ENCODE measurements at regions not wholly inside any gene's neighbourhood (a gene's known extent, or its start where the extent isn't known, plus 50 kb on each side); places are given as distances from the start of the nearest gene placed in this dataset.

DNA sequence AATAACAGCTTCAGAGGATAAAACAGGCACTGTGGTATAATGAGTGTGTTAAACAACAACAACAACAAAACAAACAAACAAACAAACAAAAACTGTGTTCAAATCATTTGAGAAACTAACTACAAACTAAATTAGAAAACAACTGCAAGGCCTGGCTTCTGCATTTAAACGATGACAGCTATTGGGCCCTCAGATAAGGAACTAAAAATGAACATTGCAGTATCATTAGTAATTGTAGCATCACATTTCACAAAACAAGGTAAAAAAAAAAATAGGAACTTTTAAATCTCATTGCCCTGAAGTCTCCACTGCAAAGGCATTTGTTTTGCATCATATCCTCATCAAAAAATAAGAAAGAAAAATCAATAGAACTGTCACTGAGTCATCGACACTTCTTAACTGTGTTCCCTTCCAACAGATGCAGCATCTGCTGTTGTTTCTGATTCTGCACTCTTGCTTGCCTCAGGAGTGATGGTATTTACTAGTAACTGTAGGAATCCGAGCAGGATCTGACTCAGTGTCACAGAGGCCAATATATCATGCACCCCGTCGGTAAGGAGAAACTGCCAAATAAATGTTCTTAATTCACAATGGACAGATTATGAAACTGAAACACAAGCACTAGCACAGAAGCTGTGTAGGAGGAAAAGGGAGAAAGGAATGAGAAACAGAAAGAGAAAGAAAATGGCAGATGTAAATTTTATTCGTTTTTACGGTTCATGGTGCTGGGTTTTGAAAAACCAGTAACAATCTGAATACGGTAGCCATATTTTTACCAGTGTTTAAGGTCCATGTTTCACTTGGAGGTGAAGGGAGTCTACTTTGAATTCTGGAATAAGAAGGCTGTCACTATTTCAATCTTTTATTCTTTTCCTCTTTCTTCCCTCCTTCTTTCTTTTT lies 365.7 kb upstream of the EPHA7 start:
- Histone ChIP-seq H3K4me1 (ENCODE audit: low read length) (no peaks in the 10 kb centered on the region), H3K4me2 (ENCODE audit: low read depth, low read length) (peak overlapping the region; percentile 21; the same call in 1 of the 2 replicates), H3K9ac (ENCODE audit: low read length) (no peak overlapping the region)

DNA sequence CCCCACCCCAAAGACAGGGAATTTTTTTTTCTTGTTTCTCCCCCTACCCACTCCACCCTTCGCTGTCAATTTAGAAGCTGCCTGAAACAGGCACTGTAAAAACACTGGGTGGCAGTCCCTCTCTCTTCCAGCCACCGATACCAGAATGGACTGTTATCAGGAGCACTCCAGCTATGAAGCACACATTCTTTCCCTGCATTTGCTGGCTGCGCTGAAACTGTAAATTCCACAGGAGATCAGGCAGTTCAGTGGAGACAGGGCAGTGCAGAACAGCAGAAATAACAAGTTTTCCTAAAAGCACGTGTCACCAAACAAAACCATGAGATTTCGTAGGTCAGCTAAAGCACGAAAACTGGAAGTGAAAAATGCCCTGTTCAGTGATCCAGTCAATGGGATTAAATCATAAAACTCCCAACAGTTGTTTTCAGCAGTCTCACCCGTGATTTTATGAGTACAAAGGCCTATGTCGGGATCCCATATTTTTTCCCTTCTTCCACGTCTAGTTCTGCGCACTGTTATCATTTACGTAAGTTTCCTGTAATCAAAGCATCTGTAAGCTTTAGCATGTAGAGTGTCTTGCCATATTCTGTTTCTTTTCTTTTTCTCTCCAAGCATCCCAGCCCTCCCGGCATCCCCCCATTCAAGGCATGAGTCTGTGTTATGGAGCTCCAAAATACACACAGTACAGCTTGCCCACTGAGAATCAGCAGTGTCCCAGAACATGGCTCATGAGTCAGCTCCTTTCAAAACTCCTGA lies 359.9 kb upstream of the EPHA7 start:
- no peak for DNase-seq
- Histone ChIP-seq H3K4me2 (ENCODE audit: low read depth, low read length) (no peak overlapping the region), H3K27me3 (replicated peaks; ENCODE audit: insufficient read depth, low read length) (no peaks in the 10 kb centered on the region), H4K20me1 (ENCODE audit: insufficient read depth, low read length) (no peaks in the 10 kb centered on the region), H3K36me3 (replicated peaks; ENCODE audit: insufficient read depth, low read length) (no peaks in the 10 kb centered on the region), H3K79me2 (ENCODE audit: low read length) (no peaks in the 10 kb centered on the region), H3K9me2 (replicated peaks; ENCODE audit: insufficient read depth, low read length) (no peaks in the 10 kb centered on the region), H3K4me1 (ENCODE audit: low read length) (no peaks in the 10 kb centered on the region), H3K9ac (ENCODE audit: low read length) (no peak overlapping the region), H3F3A (ENCODE audit: insufficient read depth, low read length) (no peaks in the 10 kb centered on the region), H2AFZ (ENCODE audit: low read length) (no peak overlapping the region), H3K27ac (ENCODE audit: low read length) (no peak overlapping the region), H3K4me3 (ENCODE audit: low read length) (no peak overlapping the region), H3K9me3 (replicated peaks; ENCODE audit: insufficient read depth, low read length) (no peaks in the 10 kb centered on the region)
- TF ChIP-seq, protein P1, sequence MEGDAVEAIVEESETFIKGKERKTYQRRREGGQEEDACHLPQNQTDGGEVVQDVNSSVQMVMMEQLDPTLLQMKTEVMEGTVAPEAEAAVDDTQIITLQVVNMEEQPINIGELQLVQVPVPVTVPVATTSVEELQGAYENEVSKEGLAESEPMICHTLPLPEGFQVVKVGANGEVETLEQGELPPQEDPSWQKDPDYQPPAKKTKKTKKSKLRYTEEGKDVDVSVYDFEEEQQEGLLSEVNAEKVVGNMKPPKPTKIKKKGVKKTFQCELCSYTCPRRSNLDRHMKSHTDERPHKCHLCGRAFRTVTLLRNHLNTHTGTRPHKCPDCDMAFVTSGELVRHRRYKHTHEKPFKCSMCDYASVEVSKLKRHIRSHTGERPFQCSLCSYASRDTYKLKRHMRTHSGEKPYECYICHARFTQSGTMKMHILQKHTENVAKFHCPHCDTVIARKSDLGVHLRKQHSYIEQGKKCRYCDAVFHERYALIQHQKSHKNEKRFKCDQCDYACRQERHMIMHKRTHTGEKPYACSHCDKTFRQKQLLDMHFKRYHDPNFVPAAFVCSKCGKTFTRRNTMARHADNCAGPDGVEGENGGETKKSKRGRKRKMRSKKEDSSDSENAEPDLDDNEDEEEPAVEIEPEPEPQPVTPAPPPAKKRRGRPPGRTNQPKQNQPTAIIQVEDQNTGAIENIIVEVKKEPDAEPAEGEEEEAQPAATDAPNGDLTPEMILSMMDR (IDR thresholded peaks at IDR 0.05; ENCODE audit: low read length), result no peak
- TF ChIP-seq EZH2 (optimal IDR thresholded peaks at IDR 0.05; ENCODE audit: low read depth, low read length) (no peak), EZH2phosphoT487 (IDR thresholded peaks at IDR 0.05; ENCODE audit: low read length) (no peak)

More for the DNA sequence above, 365.7 kb upstream of the EPHA7 start:
- no peak overlapping the region; the same call in 1 of the 2 replicates for H3K4me3 ChIP-seq (ENCODE audit: low read length)
- no peak for DNase-seq
- H3K27ac ChIP-seq (ENCODE audit: low read length), result no peak overlapping the region
- H3F3A ChIP-seq (ENCODE audit: insufficient read depth, low read length), result no peaks in the 10 kb centered on the region
- H2AFZ ChIP-seq (ENCODE audit: low read length), result no peak overlapping the region; the same call in 1 of the 2 replicates
- H3K36me3 ChIP-seq (replicated peaks; ENCODE audit: insufficient read depth, low read length), result no peaks in the 10 kb centered on the region
- no peaks in the 10 kb centered on the region for H3K27me3 ChIP-seq (replicated peaks; ENCODE audit: insufficient read depth, low read length)
- no peaks in the 10 kb centered on the region for H3K9me2 ChIP-seq (replicated peaks; ENCODE audit: insufficient read depth, low read length)
- H3K9me3 ChIP-seq (replicated peaks; ENCODE audit: insufficient read depth, low read length), result no peaks in the 10 kb centered on the region
- TF ChIP-seq EZH2phosphoT487 (IDR thresholded peaks at IDR 0.05; ENCODE audit: low read length) (no peak), EZH2 (optimal IDR thresholded peaks at IDR 0.05; ENCODE audit: low read depth, low read length) (no peak)
- TF ChIP-seq, protein P1 (IDR thresholded peaks at IDR 0.05; ENCODE audit: low read length), result no peak
- no peaks in the 10 kb centered on the region for H3K79me2 ChIP-seq (ENCODE audit: low read length)
- no peaks in the 10 kb centered on the region for H4K20me1 ChIP-seq (ENCODE audit: insufficient read depth, low read length)

DNA sequence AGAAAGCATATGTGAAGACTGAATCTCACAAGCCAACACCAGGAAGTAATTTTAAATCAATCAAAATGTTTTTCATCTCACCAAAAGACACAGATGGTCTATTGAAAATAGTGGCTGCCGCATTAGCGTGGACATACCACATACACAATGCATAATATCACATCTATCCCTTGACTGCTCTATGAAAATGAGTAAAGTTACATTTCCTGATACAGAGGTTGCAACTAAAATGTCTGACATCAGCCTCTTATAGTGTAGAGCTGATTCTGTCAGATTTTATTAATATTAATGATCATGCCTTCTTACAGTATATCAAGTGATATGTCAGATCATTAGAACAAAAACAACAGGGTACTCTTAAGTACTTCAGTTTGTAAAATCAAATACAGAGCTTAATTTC lies 339.8 kb upstream of the EPHA7 start:
- no peaks in the 10 kb centered on the region for H3K36me3 ChIP-seq (replicated peaks; ENCODE audit: insufficient read depth, low read length)
- H2AFZ ChIP-seq (ENCODE audit: low read length), result no peak overlapping the region
- H4K20me1 ChIP-seq (ENCODE audit: insufficient read depth, low read length), result no peaks in the 10 kb centered on the region
- no peaks in the 10 kb centered on the region for H3K79me2 ChIP-seq (ENCODE audit: low read length)
- TF ChIP-seq EZH2phosphoT487 (IDR thresholded peaks at IDR 0.05; ENCODE audit: low read length), result no peak
- TF ChIP-seq, protein P1 (IDR thresholded peaks at IDR 0.05; ENCODE audit: low read length), result no peak
- H3K27me3 ChIP-seq (replicated peaks; ENCODE audit: insufficient read depth, low read length), result no peaks in the 10 kb centered on the region
- H3K9me2 ChIP-seq (replicated peaks; ENCODE audit: insufficient read depth, low read length), result no peaks in the 10 kb centered on the region
- H3K4me1 ChIP-seq (ENCODE audit: low read length), result no peaks in the 10 kb centered on the region
- H3K4me2 ChIP-seq (ENCODE audit: low read depth, low read length), result no peak overlapping the region
- no peaks in the 10 kb centered on the region for H3F3A ChIP-seq (ENCODE audit: insufficient read depth, low read length)
- H3K9me3 ChIP-seq (replicated peaks; ENCODE audit: insufficient read depth, low read length), result no peaks in the 10 kb centered on the region
- no peak overlapping the region for H3K27ac ChIP-seq (ENCODE audit: low read length)
- no peak overlapping the region for H3K9ac ChIP-seq (ENCODE audit: low read length)
- no peak for DNase-seq
- H3K4me3 ChIP-seq (ENCODE audit: low read length), result no peak overlapping the region

Data from MM.1S (cell line).